ENCODE measurements at regions not wholly inside any gene's neighbourhood (a gene's known extent, or its start where the extent isn't known, plus 50 kb on each side); places are given as distances from the start of the nearest gene placed in this dataset.

DNA sequence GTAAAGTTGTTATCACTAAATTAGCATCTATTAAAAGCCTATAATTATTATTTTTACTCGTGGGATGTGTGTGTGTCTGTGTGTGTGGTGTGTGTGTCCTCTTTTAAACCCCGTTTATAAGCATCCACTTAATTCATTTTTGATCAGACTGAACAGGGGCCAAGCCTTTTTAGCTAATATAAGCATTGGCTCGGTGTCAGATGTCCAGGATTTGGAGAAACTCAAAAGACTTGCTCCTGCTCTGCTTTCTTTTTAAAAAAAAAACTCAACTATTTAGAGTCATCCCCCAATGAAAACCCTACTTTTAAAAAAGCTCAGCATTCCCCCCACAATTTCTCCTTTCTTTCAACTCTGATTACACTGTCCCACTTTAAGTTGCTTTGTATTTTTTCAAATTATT, 459.3 kb upstream of the MAF start:
- TF ChIP-seq, protein P1, sequence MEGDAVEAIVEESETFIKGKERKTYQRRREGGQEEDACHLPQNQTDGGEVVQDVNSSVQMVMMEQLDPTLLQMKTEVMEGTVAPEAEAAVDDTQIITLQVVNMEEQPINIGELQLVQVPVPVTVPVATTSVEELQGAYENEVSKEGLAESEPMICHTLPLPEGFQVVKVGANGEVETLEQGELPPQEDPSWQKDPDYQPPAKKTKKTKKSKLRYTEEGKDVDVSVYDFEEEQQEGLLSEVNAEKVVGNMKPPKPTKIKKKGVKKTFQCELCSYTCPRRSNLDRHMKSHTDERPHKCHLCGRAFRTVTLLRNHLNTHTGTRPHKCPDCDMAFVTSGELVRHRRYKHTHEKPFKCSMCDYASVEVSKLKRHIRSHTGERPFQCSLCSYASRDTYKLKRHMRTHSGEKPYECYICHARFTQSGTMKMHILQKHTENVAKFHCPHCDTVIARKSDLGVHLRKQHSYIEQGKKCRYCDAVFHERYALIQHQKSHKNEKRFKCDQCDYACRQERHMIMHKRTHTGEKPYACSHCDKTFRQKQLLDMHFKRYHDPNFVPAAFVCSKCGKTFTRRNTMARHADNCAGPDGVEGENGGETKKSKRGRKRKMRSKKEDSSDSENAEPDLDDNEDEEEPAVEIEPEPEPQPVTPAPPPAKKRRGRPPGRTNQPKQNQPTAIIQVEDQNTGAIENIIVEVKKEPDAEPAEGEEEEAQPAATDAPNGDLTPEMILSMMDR (conservative IDR thresholded peaks at IDR 0.05): no peak
- H3K27ac ChIP-seq: no peak overlapping the region

DNA sequence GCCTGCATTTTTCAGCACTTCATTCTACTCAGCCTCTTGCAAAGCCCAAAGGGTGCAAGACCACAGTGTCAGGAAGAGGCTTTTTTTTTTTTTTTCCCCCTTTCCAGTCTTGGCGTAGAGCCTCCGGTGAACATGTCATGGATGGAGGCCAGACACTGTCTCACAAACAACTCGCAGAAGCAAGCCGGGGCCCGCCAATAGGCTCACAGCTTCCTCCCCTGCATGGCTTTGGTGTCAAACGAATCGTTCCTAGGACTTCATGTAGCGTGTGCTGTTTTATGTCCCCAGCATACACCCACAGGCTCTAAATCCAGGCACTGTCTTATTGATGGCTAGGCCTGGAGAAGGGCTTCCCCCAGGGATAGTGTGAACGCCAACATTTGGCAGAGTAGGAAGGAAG, 457.7 kb upstream of the MAF start:
- TF ChIP-seq, protein P1 (conservative IDR thresholded peaks at IDR 0.05): no peak
- no peak overlapping the region for H3K27ac ChIP-seq

DNA sequence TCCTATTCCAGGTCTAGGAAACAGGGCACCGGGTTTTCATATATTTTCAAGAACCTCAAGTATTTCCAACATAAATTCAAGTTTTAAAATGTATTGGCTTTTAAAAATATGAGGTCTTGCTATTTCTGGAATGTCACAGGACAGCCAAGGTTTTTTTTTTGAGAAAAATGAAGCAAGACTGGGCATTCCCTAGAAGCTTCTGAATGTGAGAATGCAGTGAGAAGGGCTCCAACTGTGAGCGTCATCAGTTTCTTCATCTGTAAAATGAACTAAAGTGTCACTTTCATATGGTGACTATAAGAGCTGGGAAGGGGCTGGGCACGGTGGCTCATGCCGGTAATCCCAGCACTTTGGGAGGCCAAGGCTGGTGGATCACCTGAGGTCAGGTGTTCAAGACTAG, 455.8 kb upstream of the MAF start:
- no peak overlapping the region for H3K27ac ChIP-seq
- TF ChIP-seq, protein P1 (conservative IDR thresholded peaks at IDR 0.05): no peak

DNA sequence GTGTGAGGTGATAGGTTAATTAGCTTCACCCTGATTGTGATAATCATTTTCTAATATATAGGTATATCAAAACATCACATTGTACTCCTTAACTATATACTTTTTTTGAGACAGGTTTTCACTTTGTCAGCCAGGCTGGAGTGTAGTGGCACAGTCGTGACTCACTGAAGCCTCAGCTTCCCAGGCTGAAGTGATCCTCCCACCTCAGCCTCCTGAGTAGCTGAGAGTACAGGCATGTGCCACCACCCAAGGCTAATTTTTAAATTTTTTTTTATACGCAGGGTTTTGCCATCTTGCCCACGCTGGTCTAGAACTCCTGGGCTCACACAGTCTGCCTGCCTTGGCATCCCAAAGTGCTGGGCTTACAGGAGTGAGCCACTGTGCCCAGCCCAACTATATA, 455.3 kb upstream of the MAF start:
- TF ChIP-seq, protein P1 (conservative IDR thresholded peaks at IDR 0.05): no peak
- no peak overlapping the region for H3K27ac ChIP-seq

DNA sequence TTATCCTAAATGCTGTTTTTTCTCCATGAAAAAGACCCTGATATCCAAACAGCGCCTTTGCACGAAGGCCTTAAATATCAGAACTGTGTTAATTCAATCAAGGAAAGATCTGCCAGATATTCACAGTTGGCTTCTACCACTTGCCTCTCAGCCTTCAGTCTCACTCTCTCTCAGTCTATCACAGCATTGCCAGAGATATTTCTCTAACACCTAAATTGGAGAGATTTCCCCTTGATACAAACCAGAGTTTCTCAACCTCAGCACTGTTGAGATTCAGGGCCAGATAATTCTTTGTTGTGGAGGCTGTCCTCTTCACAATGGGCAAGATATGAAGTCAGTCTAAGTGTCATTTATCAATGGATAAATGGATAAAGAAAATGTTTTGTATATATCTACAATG, 454.1 kb upstream of the MAF start:
- TF ChIP-seq, protein P1 (conservative IDR thresholded peaks at IDR 0.05): no peak
- H3K27ac ChIP-seq: no peak overlapping the region

DNA sequence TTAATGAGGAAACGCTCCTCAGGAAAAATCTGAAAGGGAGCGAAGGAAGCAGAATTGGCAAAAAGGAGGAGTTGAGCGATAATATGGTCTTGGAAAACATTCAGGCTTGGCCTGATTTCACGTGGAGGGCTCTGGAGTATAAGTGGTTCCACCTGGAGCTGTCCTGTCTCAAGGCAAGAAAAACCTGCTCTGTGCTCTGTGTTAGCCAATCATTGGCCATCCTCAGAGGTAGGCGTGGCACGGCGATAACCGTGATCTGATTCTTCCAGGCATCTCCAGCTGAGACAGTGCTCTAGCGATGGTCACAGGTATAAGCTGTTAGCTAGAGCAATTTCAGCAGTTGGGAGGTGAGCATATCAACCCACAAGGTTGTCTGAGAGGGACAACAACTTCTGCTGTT, 450.5 kb upstream of the MAF start:
- H3K27ac ChIP-seq: no peak overlapping the region
- TF ChIP-seq, protein P1 (conservative IDR thresholded peaks at IDR 0.05): no peak

DNA sequence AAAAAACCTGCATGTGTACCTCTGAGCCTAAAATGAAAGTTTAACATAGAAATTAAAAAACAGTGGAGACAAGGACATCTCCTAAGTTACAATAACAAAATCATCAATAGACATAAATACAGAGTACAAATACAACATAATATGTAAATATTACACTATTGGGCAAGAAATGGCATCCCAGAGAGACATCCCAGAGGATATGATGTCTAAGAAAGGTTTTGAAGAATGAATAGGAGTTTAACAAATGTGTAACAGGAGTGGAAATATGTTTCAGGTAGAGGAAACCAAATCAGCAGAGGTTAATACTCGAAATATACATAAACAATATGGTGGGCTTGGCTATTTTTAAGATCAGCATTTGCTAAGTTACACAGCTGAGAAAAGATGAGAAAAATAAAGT, 447.7 kb upstream of the MAF start:
- H3K27ac ChIP-seq: no peak overlapping the region
- TF ChIP-seq, protein P1 (conservative IDR thresholded peaks at IDR 0.05): no peak

DNA sequence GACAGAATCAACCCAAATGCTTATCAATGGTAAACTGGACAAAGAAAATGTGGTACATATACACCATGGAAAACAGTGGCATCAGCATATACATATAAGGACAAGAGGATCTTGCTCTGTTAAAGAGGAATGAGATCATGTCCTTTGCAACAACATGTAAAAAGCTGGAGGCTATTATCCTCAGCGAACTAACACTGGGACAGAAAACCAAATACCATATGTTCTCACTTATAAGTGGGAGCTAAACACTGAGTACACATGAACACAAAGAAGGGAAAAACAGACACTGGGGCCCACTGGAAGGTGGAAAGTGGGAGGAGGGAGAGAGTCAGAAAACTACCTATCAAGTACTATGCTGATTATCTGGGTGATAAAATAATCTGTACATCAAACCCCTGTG, 447.3 kb upstream of the MAF start:
- TF ChIP-seq, protein P1 (conservative IDR thresholded peaks at IDR 0.05): no peak
- no peak overlapping the region for H3K27ac ChIP-seq
